HG03066 (cell line): ENCODE measurements at regions not wholly inside any gene's neighbourhood (a gene's known extent, or its start where the extent isn't known, plus 50 kb on each side); places are given as distances from the start of the nearest gene placed in this dataset.
A peak's percentile ranks its signal among the peaks of the same experiment; 100 is the strongest.
"Not testable (repeated sequence)": the region's sequence is repeated elsewhere in the genome, so short reads cannot be mapped to it uniquely, and the experiment has no call there.

Experiments
- ATAC-seq: cut with Tn5 transposase; IDR thresholded peaks from one replicate; pipeline ENCODE4 v1.9.1; 2021; ENCODE audit warnings: low read depth; ENCODE audit not compliant: unreplicated experiment

DNA sequence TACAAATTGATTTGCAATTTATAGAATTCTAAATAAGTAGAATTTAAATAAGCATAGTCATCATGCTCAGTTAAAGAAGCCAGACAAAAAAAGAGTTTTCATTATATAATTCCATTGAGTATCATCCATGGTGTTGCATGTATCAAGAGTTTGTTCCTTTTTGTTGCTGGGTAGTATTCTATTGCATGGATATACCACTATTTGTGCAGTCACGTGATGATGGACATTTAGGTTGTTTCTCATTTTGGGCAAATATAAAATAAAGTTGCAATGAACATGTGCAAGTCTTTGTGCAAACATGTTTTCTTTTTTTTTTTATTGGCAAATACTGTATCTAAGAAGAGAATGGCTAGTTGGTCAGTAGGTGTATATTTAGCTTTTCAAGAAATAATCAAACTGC lies 186.2 kb upstream of the FRMD6 start:
- ATAC-seq: no peak

DNA sequence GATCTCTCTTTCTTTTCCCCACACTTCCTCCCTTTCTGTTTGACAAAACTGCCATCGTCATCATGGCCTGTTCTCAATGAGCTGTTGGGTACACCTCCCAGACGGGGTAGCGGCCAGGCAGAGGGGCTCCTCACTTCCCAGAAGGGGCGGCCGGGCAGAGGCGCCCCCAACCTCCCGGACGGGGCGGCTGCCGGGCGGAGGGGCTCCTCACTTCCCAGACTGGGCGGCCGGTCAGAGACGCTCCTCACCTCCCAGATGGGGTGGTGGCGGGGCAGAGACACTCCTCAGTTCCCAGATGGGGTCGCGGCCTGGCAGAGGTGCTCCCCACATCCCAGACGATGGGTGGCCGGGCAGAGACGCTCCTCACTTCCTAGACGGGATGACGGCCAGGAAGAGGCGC lies 184.3 kb upstream of the FRMD6 start:
- not testable (repeated sequence) for ATAC-seq

- no peak for ATAC-seq
These were observed 183.2 kb upstream of the FRMD6 start for GRCh38 chr14:51468523-51468922.

GRCh38 chr14:51472881-51473280 lies 178.8 kb upstream of the FRMD6 start:
- ATAC-seq: no peak

DNA sequence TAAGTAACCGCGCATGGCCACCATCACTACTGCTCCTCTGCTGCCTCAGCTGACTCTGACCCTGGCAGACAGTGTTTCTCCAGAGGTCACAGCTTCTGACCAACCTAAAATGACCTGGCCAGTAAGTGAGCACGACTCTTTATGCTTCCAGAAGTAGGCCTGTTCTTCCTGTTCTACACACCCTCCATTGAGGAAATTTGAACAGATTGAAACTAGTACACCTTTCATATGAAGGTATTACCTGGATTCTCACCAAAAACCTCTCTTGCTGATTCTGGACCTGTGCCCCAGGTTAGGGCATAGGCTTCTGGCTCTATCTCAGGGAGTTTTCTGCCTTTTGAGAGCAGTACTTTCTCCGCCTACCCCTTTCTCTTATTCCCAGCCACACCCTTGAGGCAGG lies 178.4 kb upstream of the FRMD6 start:
- ATAC-seq: no peak

GRCh38 chr14:51473808-51474565 lies 177.7 kb upstream of the FRMD6 start:
- no peak for ATAC-seq

DNA sequence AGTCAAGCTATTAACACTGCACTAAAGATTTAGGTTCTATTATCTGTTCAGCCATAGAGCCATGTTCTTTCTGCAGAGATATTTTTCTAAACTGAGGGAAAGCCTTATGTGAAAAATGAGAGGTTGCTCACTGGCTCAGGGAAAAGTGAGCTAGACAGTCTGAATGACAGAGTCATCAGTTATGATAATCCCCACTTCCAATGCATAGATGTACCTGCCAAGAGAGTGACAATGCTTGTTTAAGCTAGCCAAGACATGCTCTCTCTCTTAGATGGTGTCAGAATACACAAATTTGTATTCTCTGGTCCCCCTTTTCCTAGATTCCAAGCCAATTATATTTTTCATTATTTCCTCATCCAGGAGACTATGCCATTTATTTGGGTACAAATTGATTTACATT lies 176.9 kb upstream of the FRMD6 start:
- ATAC-seq: no peak

DNA sequence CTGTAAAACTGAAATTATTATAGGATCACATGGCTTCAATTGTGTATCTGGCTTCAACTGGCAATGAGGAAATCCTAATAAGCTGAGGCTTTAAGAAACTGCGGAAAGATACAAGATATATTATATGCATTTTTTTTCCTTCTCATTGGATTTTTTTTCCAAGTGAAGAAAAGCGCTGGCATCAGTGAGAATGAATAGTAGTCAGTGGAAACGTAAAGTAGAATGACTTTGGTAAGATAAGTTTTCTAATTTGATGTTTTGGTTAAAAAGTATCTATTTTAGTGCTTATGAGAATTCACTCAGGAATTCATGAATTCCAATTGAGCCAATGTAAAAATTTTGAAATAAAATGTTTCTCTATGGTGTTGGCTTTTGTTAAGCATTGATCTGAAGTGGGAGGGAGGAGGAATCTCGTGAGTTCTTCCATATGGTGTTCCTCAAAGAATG lies 173.5 kb upstream of the FRMD6 start:
- no peak for ATAC-seq

DNA sequence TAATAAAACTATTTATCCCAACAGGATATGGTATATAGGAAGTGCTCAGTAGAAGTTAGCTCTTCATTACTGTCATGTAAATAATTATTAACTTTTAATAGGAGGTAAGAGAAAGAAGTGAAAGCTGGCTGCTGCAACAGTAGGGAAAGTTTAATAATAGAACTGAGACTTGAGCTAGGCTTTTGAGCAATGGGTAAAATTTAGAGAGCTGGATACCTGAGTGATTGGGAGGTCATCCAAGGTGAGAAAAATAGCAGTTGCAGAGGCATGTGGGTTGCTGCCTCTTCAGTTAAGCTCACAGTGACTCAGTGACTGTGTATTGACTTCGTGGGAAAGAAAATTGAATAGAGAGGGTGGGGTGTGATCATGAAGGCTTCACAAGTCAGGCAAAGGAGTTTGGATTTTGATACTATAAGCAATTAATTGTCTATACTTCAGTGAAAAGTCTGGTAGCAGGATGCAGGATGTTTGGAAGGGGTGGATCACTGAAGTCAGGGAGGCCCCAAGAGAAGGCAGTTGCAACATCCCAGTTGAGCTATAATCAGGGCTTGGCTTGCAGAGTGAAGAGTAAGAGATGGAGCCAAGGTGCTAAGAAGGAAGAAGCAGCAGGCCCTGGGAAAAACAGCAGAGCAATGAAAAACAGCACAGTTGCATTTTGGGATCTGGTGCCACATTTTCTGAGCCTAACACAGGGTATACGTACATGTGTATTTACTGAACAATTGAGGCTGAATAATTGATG lies 172.0 kb upstream of the FRMD6 start:
- peak; percentile 48 for ATAC-seq

GRCh38 chr14:51481643-51482042 lies 170.1 kb upstream of the FRMD6 start:
- no peak for ATAC-seq

DNA sequence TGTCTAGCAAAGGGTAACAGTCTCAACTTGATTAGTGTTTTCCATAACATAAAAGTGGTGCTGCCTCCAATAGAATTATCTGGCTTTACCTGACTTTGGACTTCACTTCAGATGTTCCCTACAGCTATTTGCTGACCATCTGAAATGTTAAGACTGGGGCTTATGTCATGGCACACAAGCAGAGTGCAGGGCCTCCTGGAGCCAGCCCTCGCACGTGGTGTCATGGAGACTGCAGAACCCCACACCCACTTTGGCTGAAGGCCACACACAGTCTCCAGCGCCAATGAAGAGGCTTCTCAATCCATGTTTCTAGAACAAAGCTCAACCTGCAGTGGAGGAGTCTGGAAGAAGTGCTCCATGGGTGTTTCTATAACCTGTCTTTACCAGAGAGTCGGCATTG lies 169.6 kb upstream of the FRMD6 start:
- ATAC-seq: no peak

GRCh38 chr14:51484485-51484884 lies 167.2 kb upstream of the FRMD6 start:
- no peak for ATAC-seq

- ATAC-seq: no peak
These were observed 166.0 kb upstream of the FRMD6 start for GRCh38 chr14:51485733-51486132.

DNA sequence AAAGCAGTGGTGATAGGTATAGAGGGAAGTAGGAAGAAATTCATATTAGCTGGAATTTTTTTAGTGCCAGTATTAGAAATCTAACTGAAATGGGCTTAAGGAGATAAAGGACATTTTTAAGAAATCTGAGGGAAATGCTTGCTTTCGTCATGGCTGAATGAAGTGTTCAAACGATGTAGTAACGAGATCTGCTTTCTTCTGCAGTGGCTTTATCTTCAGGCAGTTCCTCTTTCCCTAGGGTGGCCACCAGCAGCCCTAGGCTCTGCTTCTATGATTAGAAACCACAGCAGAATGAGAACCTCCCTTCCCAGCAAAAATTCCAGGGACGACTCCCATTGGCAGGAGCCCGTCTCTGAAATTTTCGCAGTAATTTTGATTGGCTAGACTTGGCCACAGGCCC lies 163.9 kb upstream of the FRMD6 start:
- no peak for ATAC-seq

GRCh38 chr14:51488569-51489220 lies 163.0 kb upstream of the FRMD6 start:
- ATAC-seq: no peak

DNA sequence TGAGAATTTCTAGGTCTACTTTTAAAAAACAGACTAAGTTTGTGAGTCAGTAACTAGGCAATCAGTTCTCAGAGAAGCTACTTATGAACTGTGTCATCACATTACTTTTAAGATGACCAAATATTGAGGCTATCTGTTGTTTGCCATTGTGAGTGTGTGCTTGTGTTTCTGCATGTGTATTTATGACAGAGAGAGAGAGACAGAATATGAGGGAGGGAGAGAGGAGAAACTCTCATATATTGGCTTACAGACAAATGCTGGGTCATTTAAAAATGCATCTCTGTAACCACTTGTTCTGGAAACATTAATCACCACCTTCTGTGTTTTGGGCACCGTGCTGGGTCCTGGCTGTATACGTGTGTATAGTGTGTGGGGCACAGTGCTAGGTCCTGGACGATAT lies 161.5 kb upstream of the FRMD6 start:
- no peak for ATAC-seq

DNA sequence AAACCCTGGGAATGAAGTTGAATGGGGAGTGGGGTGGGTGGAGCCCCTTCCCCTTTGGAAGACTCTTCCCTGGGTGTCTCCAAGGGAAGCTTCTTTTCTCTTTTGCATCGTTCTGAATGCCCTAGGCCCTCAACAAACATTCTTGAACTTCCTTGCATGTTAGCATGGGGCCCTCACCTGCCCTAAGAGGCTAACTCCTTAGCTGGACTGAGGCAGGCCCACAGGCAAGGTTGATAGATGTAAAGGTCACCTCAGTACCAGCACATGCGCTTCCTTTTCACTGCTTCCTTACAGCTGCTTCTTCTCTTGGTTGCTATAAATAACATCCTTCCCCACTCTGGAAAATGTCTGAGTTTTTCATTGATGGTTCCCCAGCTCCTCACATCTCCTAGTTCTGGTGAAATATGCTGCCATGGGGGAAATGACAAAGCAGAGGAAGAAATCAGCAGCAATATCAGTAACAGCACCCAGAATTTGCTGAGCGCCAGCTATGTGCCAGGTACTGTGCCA lies 160.6 kb upstream of the FRMD6 start:
- ATAC-seq: no peak

- no peak for ATAC-seq
These were observed 159.9 kb upstream of the FRMD6 start for GRCh38 chr14:51491776-51492175.

DNA sequence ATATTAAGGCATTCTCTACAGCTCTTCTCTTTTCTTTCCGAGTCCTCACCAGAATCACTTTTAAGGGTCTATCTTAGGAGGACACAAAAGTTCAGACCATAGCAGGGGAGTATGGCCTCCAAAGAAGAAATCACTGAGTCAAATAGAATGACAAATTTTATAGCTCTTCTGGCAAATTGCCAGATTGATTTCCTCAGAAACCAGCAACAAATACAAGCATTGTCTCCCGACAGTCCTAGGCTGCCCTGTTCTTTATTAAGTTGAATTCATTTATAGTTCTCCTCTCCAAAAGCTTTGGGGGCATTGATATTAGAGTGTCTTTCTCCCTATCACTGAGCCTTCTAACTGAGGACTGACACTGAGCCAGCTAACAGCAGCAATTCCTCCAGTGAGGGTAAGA lies 156.4 kb upstream of the FRMD6 start:
- ATAC-seq: no peak

- ATAC-seq: no peak
These were observed 153.1 kb upstream of the FRMD6 start for GRCh38 chr14:51498411-51499227.

GRCh38 chr14:51500776-51501175 lies 150.9 kb upstream of the FRMD6 start:
- no peak for ATAC-seq
